GM18502 (cell line): ENCODE measurements at regions not wholly inside any gene's neighbourhood (a gene's known extent, or its start where the extent isn't known, plus 50 kb on each side); places are given as distances from the start of the nearest gene placed in this dataset.
"Not testable (repeated sequence)": the region's sequence is repeated elsewhere in the genome, so short reads cannot be mapped to it uniquely, and the experiment has no call there.

Source experiments
- ATAC-seq: cut with Tn5 transposase; IDR thresholded peaks from one replicate; pipeline ENCODE4 v1.9.1; 2021; ENCODE audit warnings: mild to moderate bottlenecking; ENCODE audit not compliant: unreplicated experiment, poor library complexity

- no peak for ATAC-seq
Observed at GRCh38 chr5:67547682-67548081, 351.1 kb upstream of the CD180 start.

GRCh38 chr5:67544942-67545341 is 348.3 kb upstream of the CD180 start:
- ATAC-seq: not testable (repeated sequence)

GRCh38 chr5:67543720-67544270 is 347.2 kb upstream of the CD180 start:
- ATAC-seq: no peak

GRCh38 chr5:67542479-67542878 is 345.9 kb upstream of the CD180 start:
- ATAC-seq: no peak

- no peak for ATAC-seq
Observed at GRCh38 chr5:67541875-67542274, 345.3 kb upstream of the CD180 start.

GRCh38 chr5:67538855-67539506 is 342.4 kb upstream of the CD180 start:
- no peak for ATAC-seq

- no peak for ATAC-seq
Observed at GRCh38 chr5:67537439-67538148, 341.0 kb upstream of the CD180 start.

- ATAC-seq: no peak
Observed at GRCh38 chr5:67536866-67537265, 340.3 kb upstream of the CD180 start.

GRCh38 chr5:67530609-67531255 is 334.1 kb upstream of the CD180 start:
- no peak for ATAC-seq

GRCh38 chr5:67528953-67529352 is 332.4 kb upstream of the CD180 start:
- no peak for ATAC-seq

GRCh38 chr5:67526793-67527192 is 330.2 kb upstream of the CD180 start:
- ATAC-seq: no peak

- no peak for ATAC-seq
Observed at GRCh38 chr5:67520161-67520908, 323.7 kb upstream of the CD180 start.

- ATAC-seq: no peak
Observed at GRCh38 chr5:67518227-67518626, 321.6 kb upstream of the CD180 start.

- no peak for ATAC-seq
Observed at GRCh38 chr5:67516948-67517565, 320.5 kb upstream of the CD180 start.

- ATAC-seq: no peak
Observed at GRCh38 chr5:67515762-67516161, 319.2 kb upstream of the CD180 start.

GRCh38 chr5:67515020-67515689 is 318.6 kb upstream of the CD180 start:
- ATAC-seq: no peak

GRCh38 chr5:67512758-67513157 is 316.2 kb upstream of the CD180 start:
- no peak for ATAC-seq

- ATAC-seq: no peak
Observed at GRCh38 chr5:67511911-67512310, 315.3 kb upstream of the CD180 start.

GRCh38 chr5:67510204-67510603 is 313.6 kb upstream of the CD180 start:
- no peak for ATAC-seq
